ENCODE measurements at regions not wholly inside any gene's neighbourhood (a gene's known extent, or its start where the extent isn't known, plus 50 kb on each side); places are given as distances from the start of the nearest gene placed in this dataset.

DNA sequence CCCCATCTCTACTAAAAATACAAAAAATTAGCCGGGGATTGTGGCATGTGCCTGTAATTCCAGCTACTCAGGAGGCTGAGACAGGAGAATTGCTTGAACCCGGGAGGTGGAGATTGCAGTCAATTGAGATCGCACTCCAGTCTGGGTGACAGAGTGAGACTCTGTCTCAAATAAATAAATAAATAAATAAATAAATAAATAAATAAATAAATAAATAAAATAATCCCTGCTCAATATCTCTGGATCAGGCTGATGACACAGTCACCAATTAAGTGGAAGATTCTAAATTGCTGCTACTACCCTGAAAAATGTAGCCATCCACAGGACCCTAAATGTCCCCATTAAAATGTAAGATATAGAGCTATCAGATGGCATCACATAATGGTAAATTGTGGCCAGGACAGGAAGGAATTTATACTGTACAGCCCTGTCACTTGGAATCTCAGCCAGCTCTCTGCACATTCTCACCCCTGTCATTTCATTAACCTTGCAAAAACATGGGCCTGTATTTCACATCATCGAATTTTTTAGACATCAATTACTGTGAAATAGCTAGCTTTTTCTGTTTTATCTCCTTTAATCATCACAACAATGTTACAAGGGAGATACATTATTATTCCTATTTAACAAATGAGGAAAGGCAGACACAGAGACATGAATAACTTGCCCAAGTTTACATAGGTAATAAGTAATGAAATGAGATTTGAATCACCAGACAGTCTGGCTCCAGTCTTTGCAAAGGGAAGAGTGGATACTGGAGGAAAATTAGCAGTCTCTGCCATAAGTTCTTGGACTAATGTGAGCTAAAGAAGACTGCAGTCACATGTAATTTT lies 56.7 kb upstream of the NTPCR start:
- DNase-seq, result no peak

DNA sequence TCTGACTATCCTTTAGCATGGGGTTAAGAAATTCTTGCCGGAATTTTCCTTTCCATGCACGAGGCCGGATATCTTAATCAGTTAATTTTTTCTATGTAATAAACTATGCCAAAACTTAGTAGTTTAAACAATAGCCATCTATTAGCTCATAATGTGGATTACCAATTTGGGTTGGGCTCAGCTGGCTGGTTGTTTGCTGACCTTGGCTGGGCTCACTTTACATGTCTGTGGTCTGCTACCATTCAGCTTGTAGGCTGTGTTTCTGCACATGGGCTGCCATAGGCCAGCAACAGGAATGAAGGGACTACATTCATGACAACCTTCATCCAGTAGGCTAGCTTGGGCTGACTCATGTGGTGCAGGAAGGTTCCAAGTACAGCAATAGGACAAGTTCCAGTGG lies 56.0 kb upstream of the NTPCR start:
- no peak for DNase-seq

DNA sequence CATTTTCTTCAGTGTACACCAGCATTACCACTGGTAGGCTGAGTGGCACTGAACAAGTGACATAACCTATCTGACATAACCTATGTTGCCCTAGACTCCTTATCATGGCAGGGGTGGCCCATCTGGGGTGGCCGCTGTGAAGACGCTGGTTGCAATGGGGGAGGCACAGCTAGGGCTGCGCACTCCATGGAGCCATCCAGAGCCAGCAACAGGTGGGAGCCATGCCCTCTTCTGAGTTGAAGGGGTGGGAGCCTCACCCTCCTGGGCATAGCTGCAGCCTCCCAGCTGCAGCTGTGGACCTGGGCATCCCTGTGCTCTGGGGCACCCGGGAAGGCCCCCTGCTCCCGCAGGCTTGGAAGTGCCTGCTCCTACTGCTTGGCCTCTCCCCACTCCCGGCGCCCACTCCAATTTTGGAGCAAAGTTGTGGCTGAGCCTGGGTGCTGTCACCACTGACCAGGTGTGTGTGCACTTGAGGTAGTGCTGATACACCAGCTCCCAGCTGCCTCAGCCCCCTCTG lies 52.4 kb upstream of the NTPCR start:
- no peak for DNase-seq

DNA sequence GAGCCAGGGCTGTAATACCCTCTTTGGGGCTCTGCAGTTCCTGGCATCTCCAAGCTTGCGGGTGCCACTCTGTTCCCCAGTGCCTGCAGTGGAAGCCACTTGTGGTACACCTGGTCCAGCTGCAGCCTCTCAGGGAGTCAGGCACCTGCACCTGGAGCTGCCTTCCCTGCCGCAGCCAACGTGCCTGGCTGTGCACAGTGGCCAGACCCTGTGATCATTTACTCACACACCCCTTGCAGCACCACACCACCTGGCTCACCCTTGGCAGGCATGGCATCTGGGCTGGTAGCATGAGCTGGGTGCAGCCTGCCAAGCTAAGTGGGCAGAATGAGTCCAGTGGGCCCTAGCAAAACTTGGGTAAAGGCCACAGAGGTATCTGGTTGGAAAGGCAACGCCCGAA lies 51.1 kb upstream of the NTPCR start:
- no peak for DNase-seq

DNA sequence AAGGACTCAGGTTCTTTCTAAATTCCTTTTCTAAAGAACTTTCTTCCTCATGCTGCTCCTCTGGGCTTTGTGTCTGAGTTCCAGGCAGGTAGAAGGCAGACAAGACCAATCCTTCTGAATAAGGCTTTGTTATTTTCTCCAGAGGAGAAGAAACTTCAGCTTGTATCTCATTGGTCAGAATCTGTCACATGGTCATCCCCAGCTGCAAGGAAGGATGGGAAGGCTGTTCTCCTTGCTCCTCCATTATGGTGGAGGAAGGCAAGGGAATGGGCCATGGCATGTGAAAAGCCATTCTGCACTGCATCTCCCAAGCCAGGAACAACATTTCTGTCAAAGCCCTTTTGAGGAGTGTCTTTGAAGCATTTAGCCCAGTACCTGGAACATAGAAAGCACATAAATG lies 50.6 kb upstream of the NTPCR start:
- DNase-seq, result no peak

Measured in T-helper 2 cell (primary cell).